ENCODE measurements at regions not wholly inside any gene's neighbourhood (a gene's known extent, or its start where the extent isn't known, plus 50 kb on each side); places are given as distances from the start of the nearest gene placed in this dataset.

DNA sequence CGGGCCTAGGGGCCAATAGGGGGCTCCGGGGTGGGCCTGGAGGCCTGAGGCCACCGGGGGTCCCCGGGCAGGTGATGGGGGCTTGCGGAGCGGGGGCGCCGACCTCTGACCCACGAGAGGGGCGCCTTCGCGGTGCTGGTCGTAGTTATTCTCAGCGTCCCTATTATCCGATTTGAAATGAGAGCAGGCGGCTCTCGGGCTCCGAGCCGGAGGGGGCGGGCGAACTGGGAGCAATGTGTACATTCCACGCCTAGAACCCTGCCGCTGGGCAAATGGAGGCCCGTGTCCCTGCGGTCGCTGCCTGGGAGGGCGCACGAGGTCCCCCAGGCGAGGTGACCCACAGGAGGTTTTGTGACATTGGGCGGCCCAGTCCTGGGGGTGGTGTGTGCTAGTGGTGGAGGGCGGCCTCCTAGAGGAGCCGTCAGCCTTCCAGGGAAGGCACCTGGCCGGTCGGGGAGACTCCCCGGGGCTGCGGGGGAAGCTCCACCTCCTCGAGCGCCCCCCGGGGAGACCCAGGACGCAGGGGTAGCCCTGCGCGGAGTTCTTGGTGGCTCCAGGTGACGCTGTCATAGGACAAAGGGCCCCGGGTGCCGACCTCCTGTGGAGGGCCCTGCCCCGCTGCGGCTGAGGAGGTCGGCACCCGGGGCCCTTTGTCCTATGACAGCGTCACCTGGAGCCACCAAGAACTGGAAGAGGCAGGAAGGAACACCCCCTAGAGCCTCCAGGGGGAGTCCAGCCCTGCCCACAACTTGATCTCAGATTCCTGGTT lies 102.6 kb upstream of the PRKX start (continued):
- TF ChIP-seq, protein P1, sequence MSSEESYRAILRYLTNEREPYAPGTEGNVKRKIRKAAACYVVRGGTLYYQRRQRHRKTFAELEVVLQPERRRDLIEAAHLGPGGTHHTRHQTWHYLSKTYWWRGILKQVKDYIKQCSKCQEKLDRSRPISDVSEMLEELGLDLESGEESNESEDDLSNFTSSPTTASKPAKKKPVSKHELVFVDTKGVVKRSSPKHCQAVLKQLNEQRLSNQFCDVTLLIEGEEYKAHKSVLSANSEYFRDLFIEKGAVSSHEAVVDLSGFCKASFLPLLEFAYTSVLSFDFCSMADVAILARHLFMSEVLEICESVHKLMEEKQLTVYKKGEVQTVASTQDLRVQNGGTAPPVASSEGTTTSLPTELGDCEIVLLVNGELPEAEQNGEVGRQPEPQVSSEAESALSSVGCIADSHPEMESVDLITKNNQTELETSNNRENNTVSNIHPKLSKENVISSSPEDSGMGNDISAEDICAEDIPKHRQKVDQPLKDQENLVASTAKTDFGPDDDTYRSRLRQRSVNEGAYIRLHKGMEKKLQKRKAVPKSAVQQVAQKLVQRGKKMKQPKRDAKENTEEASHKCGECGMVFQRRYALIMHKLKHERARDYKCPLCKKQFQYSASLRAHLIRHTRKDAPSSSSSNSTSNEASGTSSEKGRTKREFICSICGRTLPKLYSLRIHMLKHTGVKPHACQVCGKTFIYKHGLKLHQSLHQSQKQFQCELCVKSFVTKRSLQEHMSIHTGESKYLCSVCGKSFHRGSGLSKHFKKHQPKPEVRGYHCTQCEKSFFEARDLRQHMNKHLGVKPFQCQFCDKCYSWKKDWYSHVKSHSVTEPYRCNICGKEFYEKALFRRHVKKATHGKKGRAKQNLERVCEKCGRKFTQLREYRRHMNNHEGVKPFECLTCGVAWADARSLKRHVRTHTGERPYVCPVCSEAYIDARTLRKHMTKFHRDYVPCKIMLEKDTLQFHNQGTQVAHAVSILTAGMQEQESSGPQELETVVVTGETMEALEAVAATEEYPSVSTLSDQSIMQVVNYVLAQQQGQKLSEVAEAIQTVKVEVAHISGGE (CRISPR knock-in tag; IDR thresholded peaks at IDR 0.05): no peak
- TF ChIP-seq STAT1 (conservative IDR thresholded peaks at IDR 0.05) (no peak), YBX1 (IDR thresholded peaks at IDR 0.05) (no peak), ASH2L (IDR thresholded peaks at IDR 0.05; ENCODE audit: borderline replicate concordance, low read depth) (no peak), TBL1XR1 (IDR thresholded peaks at IDR 0.05; ENCODE audit: low read depth, low read length) (no peak), PAX8 (IDR thresholded peaks at IDR 0.05) (no peak), EZH2 (IDR thresholded peaks at IDR 0.05; ENCODE audit: borderline replicate concordance, control insufficient read depth, low read depth, low read length) (no peak), MYB (IDR thresholded peaks at IDR 0.05; ENCODE audit: borderline replicate concordance, low read depth, low read length) (no peak), SUPT20H (IDR thresholded peaks at IDR 0.05; ENCODE audit: borderline replicate concordance, control insufficient read depth, low read depth, low read length) (no peak), ZNF207 (IDR thresholded peaks at IDR 0.05; ENCODE audit: borderline replicate concordance) (no peak), SUZ12 (IDR thresholded peaks at IDR 0.05; ENCODE audit: unreplicated experiment) (no peak), SP1 (IDR thresholded peaks at IDR 0.05; ENCODE audit: low read depth, low read length) (no peak), SMC3 (IDR thresholded peaks at IDR 0.05; ENCODE audit: borderline replicate concordance, low read length) (no peak), LARP7 (IDR thresholded peaks at IDR 0.05) (no peak), POLR2AphosphoS2 (IDR thresholded peaks at IDR 0.05; ENCODE audit: low read depth, low read length) (peak; percentile 92), ZNF217 (IDR thresholded peaks at IDR 0.05) (no peak), HDAC6 (IDR thresholded peaks at IDR 0.05; ENCODE audit: unreplicated experiment) (no peak), MEF2A (IDR thresholded peaks at IDR 0.05; ENCODE audit: insufficient read depth, low read depth, low read length) (no peak), FOS (IDR thresholded peaks at IDR 0.05; ENCODE audit: borderline replicate concordance, extremely low read depth, insufficient read length) (no peak)
- TF ChIP-seq, protein P2, sequence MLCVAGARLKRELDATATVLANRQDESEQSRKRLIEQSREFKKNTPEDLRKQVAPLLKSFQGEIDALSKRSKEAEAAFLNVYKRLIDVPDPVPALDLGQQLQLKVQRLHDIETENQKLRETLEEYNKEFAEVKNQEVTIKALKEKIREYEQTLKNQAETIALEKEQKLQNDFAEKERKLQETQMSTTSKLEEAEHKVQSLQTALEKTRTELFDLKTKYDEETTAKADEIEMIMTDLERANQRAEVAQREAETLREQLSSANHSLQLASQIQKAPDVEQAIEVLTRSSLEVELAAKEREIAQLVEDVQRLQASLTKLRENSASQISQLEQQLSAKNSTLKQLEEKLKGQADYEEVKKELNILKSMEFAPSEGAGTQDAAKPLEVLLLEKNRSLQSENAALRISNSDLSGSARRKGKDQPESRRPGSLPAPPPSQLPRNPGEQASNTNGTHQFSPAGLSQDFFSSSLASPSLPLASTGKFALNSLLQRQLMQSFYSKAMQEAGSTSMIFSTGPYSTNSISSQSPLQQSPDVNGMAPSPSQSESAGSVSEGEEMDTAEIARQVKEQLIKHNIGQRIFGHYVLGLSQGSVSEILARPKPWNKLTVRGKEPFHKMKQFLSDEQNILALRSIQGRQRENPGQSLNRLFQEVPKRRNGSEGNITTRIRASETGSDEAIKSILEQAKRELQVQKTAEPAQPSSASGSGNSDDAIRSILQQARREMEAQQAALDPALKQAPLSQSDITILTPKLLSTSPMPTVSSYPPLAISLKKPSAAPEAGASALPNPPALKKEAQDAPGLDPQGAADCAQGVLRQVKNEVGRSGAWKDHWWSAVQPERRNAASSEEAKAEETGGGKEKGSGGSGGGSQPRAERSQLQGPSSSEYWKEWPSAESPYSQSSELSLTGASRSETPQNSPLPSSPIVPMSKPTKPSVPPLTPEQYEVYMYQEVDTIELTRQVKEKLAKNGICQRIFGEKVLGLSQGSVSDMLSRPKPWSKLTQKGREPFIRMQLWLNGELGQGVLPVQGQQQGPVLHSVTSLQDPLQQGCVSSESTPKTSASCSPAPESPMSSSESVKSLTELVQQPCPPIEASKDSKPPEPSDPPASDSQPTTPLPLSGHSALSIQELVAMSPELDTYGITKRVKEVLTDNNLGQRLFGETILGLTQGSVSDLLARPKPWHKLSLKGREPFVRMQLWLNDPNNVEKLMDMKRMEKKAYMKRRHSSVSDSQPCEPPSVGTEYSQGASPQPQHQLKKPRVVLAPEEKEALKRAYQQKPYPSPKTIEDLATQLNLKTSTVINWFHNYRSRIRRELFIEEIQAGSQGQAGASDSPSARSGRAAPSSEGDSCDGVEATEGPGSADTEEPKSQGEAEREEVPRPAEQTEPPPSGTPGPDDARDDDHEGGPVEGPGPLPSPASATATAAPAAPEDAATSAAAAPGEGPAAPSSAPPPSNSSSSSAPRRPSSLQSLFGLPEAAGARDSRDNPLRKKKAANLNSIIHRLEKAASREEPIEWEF (IDR thresholded peaks at IDR 0.05; ENCODE audit: insufficient replicate concordance, low read depth, low read length): no peak

All from GM12878 (cell line).